Activated CD8-positive, alpha-beta T cell treated with anti-CD3 and anti-CD28 coated beads for 36 hours (primary cell): ENCODE measurements at regions not wholly inside any gene's neighbourhood (a gene's known extent, or its start where the extent isn't known, plus 50 kb on each side); places are given as distances from the start of the nearest gene placed in this dataset.

Experiments used
- ATAC-seq: fragments of 200-7000 bp; cut with Tn5 transposase; one replicate; pipeline ENCODE4 v1.10.0; 2021; ENCODE audit warnings: mild to moderate bottlenecking, moderate library complexity
- CTCF ChIA-PET: fragments of 350-600 bp; sonication (Branson Sonifier 250); formaldehyde crosslinking; loops from one replicate; lab custom pipeline; 2021; ENCODE audit warnings: antibody characterized with exemption; lab: Charles Lee
- POLR2A ChIA-PET: fragments of 350-600 bp; sonication (Branson Sonifier 250); formaldehyde crosslinking; loops from one replicate; lab custom pipeline; 2021; ENCODE audit warnings: antibody characterized with exemption; lab: Charles Lee
- DNase-seq: peaks from one replicate; pipeline ENCODE4 v3.0.0-alpha.2; 2020
- H3K27ac Mint-ChIP-seq: one replicate; pipeline ENCODE4 v1.8.0; 2021; ENCODE audit warnings: mild to moderate bottlenecking, mixed read lengths
- H3K27me3 Mint-ChIP-seq: one replicate; pipeline ENCODE4 v1.8.0; 2021; ENCODE audit warnings: mixed read lengths
- H3K36me3 Mint-ChIP-seq: one replicate; pipeline ENCODE4 v1.8.0; 2021; ENCODE audit warnings: low read depth, mixed read lengths
- H3K4me1 Mint-ChIP-seq: one replicate; pipeline ENCODE4 v1.8.0; 2021; ENCODE audit warnings: low read depth, mixed read lengths
- H3K4me3 Mint-ChIP-seq: one replicate; pipeline ENCODE4 v1.8.0; 2021; ENCODE audit warnings: mild to moderate bottlenecking, moderate library complexity, mixed read lengths
- H3K9me3 Mint-ChIP-seq: one replicate; pipeline ENCODE4 v1.8.0; 2021; ENCODE audit warnings: mixed read lengths
- intact Hi-C: fragments of 100-400 bp; cut with micrococcal nuclease; formaldehyde crosslinking; loops from one replicate; pipeline ENCODE4 v1.10.0; 2022
- TF ChIP-seq, protein P1 (sequence below): fragments of 200-600 bp; IDR thresholded peaks from one replicate; pipeline ENCODE4 v1.8.0; 2022; ENCODE audit warnings: antibody characterized with exemption, mild to moderate bottlenecking

DNA sequence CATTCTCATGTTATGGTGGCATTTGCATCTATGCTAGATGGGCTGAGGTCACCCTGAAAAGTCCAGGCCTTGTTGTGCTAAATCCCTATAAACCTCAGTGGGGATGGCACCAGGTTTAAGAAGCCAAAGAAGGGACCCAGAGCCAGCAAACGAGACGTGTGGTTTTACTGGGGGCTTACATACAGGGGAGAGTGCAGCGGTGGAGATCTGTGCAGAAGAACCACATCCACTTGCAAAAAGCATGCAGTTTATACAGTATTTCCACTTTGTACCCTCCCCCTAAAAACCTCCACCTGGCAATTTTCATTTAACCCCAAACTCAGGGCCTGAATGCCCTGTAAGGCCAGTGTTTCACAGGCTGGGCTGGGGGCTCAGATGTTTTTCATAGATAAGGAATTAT, 134.9 kb upstream of the GATB start:
- no peaks in the 10 kb centered on the region for H3K9me3 Mint-ChIP-seq
- H3K4me1 Mint-ChIP-seq = no peaks in the 10 kb centered on the region
- DNase-seq (no peak), ATAC-seq (no peak)
- H3K36me3 Mint-ChIP-seq = no peaks in the 10 kb centered on the region
- intact Hi-C loops = no loop called here
- ChIA-PET CTCF (no interaction called here), POLR2A (no interaction called here)
- TF ChIP-seq, protein P1, sequence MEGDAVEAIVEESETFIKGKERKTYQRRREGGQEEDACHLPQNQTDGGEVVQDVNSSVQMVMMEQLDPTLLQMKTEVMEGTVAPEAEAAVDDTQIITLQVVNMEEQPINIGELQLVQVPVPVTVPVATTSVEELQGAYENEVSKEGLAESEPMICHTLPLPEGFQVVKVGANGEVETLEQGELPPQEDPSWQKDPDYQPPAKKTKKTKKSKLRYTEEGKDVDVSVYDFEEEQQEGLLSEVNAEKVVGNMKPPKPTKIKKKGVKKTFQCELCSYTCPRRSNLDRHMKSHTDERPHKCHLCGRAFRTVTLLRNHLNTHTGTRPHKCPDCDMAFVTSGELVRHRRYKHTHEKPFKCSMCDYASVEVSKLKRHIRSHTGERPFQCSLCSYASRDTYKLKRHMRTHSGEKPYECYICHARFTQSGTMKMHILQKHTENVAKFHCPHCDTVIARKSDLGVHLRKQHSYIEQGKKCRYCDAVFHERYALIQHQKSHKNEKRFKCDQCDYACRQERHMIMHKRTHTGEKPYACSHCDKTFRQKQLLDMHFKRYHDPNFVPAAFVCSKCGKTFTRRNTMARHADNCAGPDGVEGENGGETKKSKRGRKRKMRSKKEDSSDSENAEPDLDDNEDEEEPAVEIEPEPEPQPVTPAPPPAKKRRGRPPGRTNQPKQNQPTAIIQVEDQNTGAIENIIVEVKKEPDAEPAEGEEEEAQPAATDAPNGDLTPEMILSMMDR = no peak
- H3K27ac Mint-ChIP-seq = no peak overlapping the region
- no peak overlapping the region for H3K4me3 Mint-ChIP-seq
- no peaks in the 10 kb centered on the region for H3K27me3 Mint-ChIP-seq

DNA sequence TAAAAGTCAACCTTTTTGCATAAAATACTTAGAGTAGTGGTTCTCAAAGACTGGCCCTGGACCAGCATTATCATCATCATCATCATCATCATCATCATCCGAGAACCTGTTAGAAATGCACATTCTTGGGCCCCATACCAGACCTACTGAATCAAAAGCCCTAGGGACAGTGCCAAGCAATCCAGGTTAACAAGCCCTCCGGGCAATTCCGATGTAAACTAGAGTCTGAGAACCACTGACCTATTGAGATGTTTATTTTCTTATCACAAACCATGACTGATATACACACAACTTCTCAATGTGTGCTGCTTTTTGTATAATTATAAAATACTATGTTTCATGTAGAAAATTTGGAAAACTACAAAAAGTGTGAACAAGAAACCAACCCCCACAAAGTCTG, 133.4 kb upstream of the GATB start:
- POLR2A ChIA-PET = no interaction called here
- Mint-ChIP-seq H3K9me3 (no peaks in the 10 kb centered on the region), H3K4me1 (no peaks in the 10 kb centered on the region), H3K27me3 (no peaks in the 10 kb centered on the region), H3K36me3 (no peaks in the 10 kb centered on the region), H3K27ac (no peak overlapping the region), H3K4me3 (no peak overlapping the region)
- TF ChIP-seq, protein P1 = no peak
- no peak for DNase-seq
- CTCF ChIA-PET = no interaction called here
- intact Hi-C loops = no loop called here
- ATAC-seq = no peak

DNA sequence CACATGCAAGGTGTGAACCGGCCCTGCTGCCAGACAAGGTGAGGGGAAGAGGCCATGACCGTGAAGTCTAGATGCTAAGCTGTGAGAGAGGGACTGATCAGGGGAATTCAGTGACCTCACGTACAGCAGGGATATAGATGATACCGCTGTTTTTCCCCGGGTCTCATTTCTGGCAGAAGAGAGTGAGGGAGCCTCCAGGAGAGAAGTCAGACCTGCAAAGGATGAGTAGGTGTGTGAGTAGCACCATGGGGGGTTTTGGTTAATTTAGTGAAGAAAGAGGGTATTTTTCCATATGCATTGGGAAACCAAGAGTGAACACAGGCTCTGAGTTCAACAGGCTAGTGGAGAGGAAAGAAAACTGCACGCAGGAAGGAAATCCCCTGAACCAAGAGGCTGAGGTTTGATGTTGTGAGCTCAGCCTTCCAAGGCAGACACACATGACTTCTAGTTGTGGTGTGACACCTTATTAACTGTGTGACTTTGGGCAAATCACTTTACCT, 127.6 kb upstream of the GATB start:
- H3K36me3 Mint-ChIP-seq = no peaks in the 10 kb centered on the region
- POLR2A ChIA-PET = no interaction called here
- H3K9me3 Mint-ChIP-seq = no peaks in the 10 kb centered on the region
- CTCF ChIA-PET = interaction anchor here (0.7 to 1.6 kb wide), 3 partner anchors 29 to 87 kb away, joined by 3 read pairs; no protein-coding TSS in a partner anchor
- intact Hi-C loops = no loop called here
- TF ChIP-seq, protein P1 = no peak
- no peaks in the 10 kb centered on the region for H3K27me3 Mint-ChIP-seq
- no peak overlapping the region for H3K27ac Mint-ChIP-seq
- peak; percentile 76 for ATAC-seq
- DNase-seq = peak; percentile 31
- peaks cover 7% of the 10 kb centered on the region for H3K4me1 Mint-ChIP-seq
- H3K4me3 Mint-ChIP-seq = no peak overlapping the region

DNA sequence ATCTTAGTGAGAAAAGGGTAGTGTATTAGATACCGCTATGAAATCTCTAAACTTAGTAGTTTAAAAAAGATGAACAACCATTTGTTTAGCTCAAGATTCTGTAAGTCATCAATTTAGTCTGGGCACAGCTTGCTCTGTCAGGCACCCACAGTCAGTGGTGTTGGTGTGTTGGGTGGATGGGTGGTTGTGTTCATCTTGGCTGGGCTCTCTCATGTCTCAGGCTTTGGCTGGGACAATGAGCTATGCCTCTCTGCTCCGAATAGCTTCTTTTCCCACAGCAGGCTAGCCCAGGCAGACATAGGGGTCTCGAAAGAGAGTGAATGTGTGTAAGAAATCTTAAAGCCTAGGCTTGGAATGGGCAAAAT, 127.0 kb upstream of the GATB start:
- no peak overlapping the region for H3K27ac Mint-ChIP-seq
- no peaks in the 10 kb centered on the region for H3K27me3 Mint-ChIP-seq
- no peaks in the 10 kb centered on the region for H3K36me3 Mint-ChIP-seq
- ATAC-seq = no peak
- no peak for DNase-seq
- TF ChIP-seq, protein P1 = no peak
- intact Hi-C loops = no loop called here
- no peak overlapping the region for H3K4me3 Mint-ChIP-seq
- ChIA-PET CTCF (interaction anchor here (0.7 to 1.6 kb wide), 3 partner anchors 30 to 86 kb away, joined by 3 read pairs; no protein-coding TSS in a partner anchor), POLR2A (no interaction called here)
- peaks cover 14% of the 10 kb centered on the region for H3K4me1 Mint-ChIP-seq
- no peaks in the 10 kb centered on the region for H3K9me3 Mint-ChIP-seq

DNA sequence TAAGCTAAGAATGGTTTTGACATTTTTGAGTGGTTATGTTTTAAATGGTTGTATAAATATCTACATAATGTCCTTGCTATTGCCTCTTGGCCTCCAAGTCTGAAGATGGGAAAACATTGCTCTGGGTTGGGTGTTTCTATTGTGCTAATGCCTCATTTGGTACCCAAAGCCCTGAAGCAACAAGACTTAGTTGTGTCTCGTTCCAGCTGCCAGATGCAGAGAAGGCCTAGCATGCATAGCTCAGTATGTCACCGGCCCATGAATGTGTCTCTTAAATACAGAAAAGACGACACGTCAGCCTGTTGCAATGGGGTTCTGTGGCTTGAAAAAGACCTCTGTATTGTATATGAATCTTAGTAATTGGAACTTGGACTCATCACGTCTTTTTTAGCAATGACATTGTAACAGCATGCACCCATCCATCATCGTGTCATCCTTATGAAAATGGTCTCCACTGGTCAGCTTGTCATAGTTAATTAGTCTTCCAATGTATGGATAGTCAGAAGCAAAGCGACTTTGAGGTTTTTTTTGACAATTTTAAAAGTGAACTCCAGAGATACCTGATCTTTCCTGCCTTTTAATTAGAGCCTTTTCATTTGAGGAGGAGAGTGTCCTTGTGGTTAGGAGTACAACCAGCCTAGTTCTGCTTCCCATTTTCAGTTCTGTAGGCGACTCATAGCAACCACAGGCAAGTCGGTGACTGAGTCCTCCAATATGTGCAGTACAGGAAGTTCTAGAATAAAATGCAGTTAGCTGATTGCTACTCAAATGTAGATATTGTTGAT, 126.4 kb upstream of the GATB start:
- no peaks in the 10 kb centered on the region for H3K9me3 Mint-ChIP-seq
- no peak overlapping the region for H3K4me3 Mint-ChIP-seq
- TF ChIP-seq, protein P1 = no peak
- intact Hi-C loops = no loop called here
- DNase-seq (no peak), ATAC-seq (peak; percentile 34)
- H3K27ac Mint-ChIP-seq = no peak overlapping the region
- ChIA-PET POLR2A (no interaction called here), CTCF (interaction anchor here (0.7 to 1.6 kb wide), 3 partner anchors 30 to 85 kb away, joined by 3 read pairs; no protein-coding TSS in a partner anchor)
- H3K36me3 Mint-ChIP-seq = no peaks in the 10 kb centered on the region
- H3K27me3 Mint-ChIP-seq = no peaks in the 10 kb centered on the region
- peaks cover 19% of the 10 kb centered on the region for H3K4me1 Mint-ChIP-seq
